ENCODE measurements at regions not wholly inside any gene's neighbourhood (a gene's known extent, or its start where the extent isn't known, plus 50 kb on each side); places are given as distances from the start of the nearest gene placed in this dataset.
"Not testable (repeated sequence)": the region's sequence is repeated elsewhere in the genome, so short reads cannot be mapped to it uniquely, and the experiment has no call there.

- no peak for DNase-seq (ENCODE audit: low read depth)
- no peak overlapping the region for H3K4me3 ChIP-seq (ENCODE audit: low read depth, low read length)
- no peak for TF ChIP-seq CTCF (IDR thresholded peaks at IDR 0.05; ENCODE audit: insufficient read depth, low read length)
Observed at GRCh38 chr7:24157666-24158065, 126.3 kb upstream of the NPY start.

DNA sequence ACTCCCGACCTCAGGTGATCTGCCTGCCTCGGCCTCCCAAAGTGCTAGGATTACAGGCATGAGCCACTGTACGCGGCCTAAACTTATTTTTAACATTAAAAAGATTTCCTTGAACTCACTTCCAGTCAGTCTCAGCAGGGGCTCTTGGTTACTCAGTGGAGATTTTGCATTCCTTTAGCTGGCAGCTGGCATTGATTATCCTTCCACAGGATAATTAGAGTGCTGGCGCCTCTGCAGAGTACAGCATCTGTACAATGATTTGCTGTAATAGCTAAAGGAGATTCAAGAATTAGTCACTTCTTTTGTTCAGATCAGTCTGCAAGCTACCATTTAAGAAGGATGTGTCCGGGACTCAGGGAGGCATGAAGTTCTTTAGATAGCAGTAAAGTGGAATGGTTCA, 125.0 kb upstream of the NPY start:
- H3K4me3 ChIP-seq (ENCODE audit: low read depth, low read length) = no peak overlapping the region
- DNase-seq (ENCODE audit: low read depth) = no peak
- no peak for TF ChIP-seq CTCF (IDR thresholded peaks at IDR 0.05; ENCODE audit: insufficient read depth, low read length)

DNA sequence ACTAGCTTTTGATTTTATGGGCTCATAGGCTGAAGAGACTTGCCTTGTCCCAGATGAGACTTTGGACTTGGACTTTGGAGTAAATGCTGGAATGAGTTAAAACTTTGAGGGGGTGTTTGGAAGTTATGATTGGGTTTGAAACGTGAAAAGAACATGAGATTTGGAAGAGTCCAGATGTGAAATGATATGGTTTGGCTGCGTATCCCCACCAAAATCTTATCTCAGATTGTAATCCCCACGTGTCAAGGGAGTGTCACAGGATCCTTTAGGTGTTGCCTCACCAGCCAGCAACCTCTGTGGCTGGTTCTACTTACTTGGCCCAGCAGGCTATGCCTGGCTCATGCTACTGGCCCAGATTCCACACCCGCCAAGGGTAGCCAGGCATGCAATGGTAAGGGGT, 119.6 kb upstream of the NPY start:
- no peak overlapping the region for H3K4me3 ChIP-seq (ENCODE audit: low read depth, low read length)
- TF ChIP-seq CTCF (IDR thresholded peaks at IDR 0.05; ENCODE audit: insufficient read depth, low read length) = no peak
- DNase-seq (ENCODE audit: low read depth) = no peak

GRCh38 chr7:24169077-24169624, 114.8 kb upstream of the NPY start:
- no peak for TF ChIP-seq CTCF (IDR thresholded peaks at IDR 0.05; ENCODE audit: insufficient read depth, low read length)
- H3K4me3 ChIP-seq (ENCODE audit: low read depth, low read length) = no peak overlapping the region
- no peak for DNase-seq (ENCODE audit: low read depth)

DNA sequence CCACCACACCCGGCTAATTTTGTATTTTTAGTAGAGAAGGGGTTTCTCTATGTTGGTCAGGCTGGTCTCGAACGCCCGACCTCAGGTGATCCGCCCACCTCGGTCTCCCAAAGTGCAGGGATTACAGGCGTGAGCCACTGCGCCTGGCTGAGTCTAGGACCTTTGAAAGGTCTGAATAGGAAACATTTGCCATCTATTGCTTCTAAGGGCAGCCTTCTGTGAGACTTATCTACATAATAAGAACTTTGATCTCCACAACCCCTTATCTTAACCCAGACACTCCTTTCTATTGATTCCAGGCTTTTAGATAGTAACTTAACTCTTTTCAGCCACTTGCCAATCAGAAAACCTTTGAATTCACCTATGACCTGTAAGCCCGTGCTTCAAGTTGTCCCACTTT, 112.0 kb upstream of the NPY start:
- not testable (repeated sequence) for H3K4me3 ChIP-seq (ENCODE audit: low read depth, low read length); DNase-seq (ENCODE audit: low read depth)

DNA sequence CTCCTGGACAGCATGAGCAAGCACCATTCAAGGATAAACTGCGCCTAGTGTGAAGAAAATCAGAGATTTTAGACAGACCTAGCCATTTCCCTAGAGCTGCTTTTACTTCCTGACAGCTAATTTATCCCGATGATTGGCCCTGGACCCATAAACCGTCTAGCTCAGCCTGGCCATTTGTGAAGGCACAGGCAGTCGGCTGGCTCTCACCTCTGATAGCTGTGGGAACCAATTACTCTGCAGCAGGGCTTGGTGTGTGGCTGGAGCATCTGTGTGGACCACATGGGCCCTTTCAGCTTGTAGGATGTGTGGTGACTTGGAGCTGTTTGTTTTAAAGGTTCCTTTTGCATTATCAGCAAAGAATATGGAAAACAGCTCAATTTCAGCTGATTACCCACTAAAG, 111.1 kb upstream of the NPY start:
- no peak for TF ChIP-seq CTCF (IDR thresholded peaks at IDR 0.05; ENCODE audit: insufficient read depth, low read length)
- no peak overlapping the region for H3K4me3 ChIP-seq (ENCODE audit: low read depth, low read length)
- DNase-seq (ENCODE audit: low read depth) = no peak

GRCh38 chr7:24175603-24176002, 108.4 kb upstream of the NPY start:
- no peak for DNase-seq (ENCODE audit: low read depth)
- TF ChIP-seq CTCF (IDR thresholded peaks at IDR 0.05; ENCODE audit: insufficient read depth, low read length) = no peak

More at GRCh38 chr7:24175603-24176002, 108.4 kb upstream of the NPY start:
- no peak overlapping the region for H3K4me3 ChIP-seq (ENCODE audit: low read depth, low read length)
